IMR-90 (cell line): ENCODE measurements at regions not wholly inside any gene's neighbourhood (a gene's known extent, or its start where the extent isn't known, plus 50 kb on each side); places are given as distances from the start of the nearest gene placed in this dataset.

Experiments
- ATAC-seq: fragments of 200-7000 bp; cut with Tn5 transposase; 2 replicates; pipeline ENCODE4 v1.9.1; 2020; ENCODE audit warnings: low read depth, mild to moderate bottlenecking, moderate library complexity
- BruUV-seq: library from RNA; stranded (reverse); fragments of 400-500 nt; replicated peaks from 2 replicates; lab custom pipeline; 2021; lab: Mats Ljungman, UMichigan
- CTCF ChIA-PET: fragments of 300-600 bp; formaldehyde crosslinking; extraction: SDS; loops from one replicate; lab custom pipeline; 2021; ENCODE audit warnings: antibody characterized with exemption; lab: Yijun Ruan, JAX
- POLR2A ChIA-PET: fragments of 300-600 bp; sonication (Branson Sonifier 250); formaldehyde crosslinking; loops from one replicate; lab custom pipeline; 2022; ENCODE audit warnings: antibody characterized with exemption; ENCODE audit not compliant: unreplicated experiment; lab: Charles Lee
- DNase-seq: peaks from one replicate; pipeline ENCODE4 v3.0.0; 2013
- H2AFZ ChIP-seq: replicated peaks from 2 replicates; pipeline ENCODE3; 2013; ENCODE audit warnings: low read length, mild to moderate bottlenecking; ENCODE audit not compliant: poor library complexity
- H2AK5ac ChIP-seq: 2 replicates; pipeline ENCODE4 v1.6.1; 2013; ENCODE audit warnings: low read depth, low read length, inconsistent platforms
- H2AK9ac ChIP-seq: replicated peaks from 2 replicates; pipeline ENCODE3; 2013; ENCODE audit warnings: mild to moderate bottlenecking, low read depth, low read length, moderate library complexity; ENCODE audit not compliant: poor library complexity
- H2BK120ac ChIP-seq: 2 replicates; pipeline ENCODE4 v1.6.1; 2013; ENCODE audit warnings: low read depth, low read length, inconsistent platforms
- H2BK15ac ChIP-seq: 3 replicates; pipeline ENCODE4 v1.6.1; 2013; ENCODE audit warnings: low read depth, low read length, inconsistent platforms
- H2BK20ac ChIP-seq: 2 replicates; pipeline ENCODE4 v1.6.1; 2013; ENCODE audit warnings: low read depth, mild to moderate bottlenecking, inconsistent platforms, low read length, moderate library complexity
- H2BK5ac ChIP-seq: 2 replicates; pipeline ENCODE4 v1.6.1; 2013; ENCODE audit warnings: mild to moderate bottlenecking, low read depth, low read length, inconsistent platforms; ENCODE audit not compliant: poor library complexity, severe bottlenecking
- H3K14ac ChIP-seq: replicated peaks from 2 replicates; pipeline ENCODE4 v1.6.1; 2013; ENCODE audit warnings: low read depth, low read length, inconsistent platforms
- H3K18ac ChIP-seq: 2 replicates; pipeline ENCODE4 v1.6.1; 2013; ENCODE audit warnings: low read depth, low read length, control low read depth
- H3K23ac ChIP-seq: 2 replicates; pipeline ENCODE4 v1.6.1; 2013; ENCODE audit warnings: low read depth, low read length, inconsistent platforms
- H3K27ac ChIP-seq: 2 replicates; pipeline ENCODE4 v1.5.1; 2013; ENCODE audit warnings: mild to moderate bottlenecking, control low read depth, low read length; ENCODE audit not compliant: insufficient read depth
- H3K27me3 ChIP-seq: 2 replicates; pipeline ENCODE4 v1.6.1; 2013; ENCODE audit warnings: low read length; ENCODE audit not compliant: control insufficient read depth, insufficient read depth
- H3K36me3 ChIP-seq: 2 replicates; pipeline ENCODE4 v1.6.1; 2013; ENCODE audit warnings: low read length, mixed read lengths; ENCODE audit not compliant: control insufficient read depth, insufficient read depth
- H3K4ac ChIP-seq: 2 replicates; pipeline ENCODE4 v1.6.1; 2013; ENCODE audit warnings: low read depth, low read length, inconsistent platforms
- H3K4me1 ChIP-seq: 2 replicates; pipeline ENCODE4 v1.6.1; 2013; ENCODE audit warnings: low read length, mixed read lengths; ENCODE audit not compliant: control insufficient read depth, insufficient read depth
- H3K4me2 ChIP-seq: 2 replicates; pipeline ENCODE4 v1.6.1; 2013; ENCODE audit warnings: low read depth, mild to moderate bottlenecking, control low read depth, low read length, moderate library complexity
- H3K4me3 ChIP-seq: 2 replicates; pipeline ENCODE4 v1.5.1; 2013; ENCODE audit warnings: low read depth, mild to moderate bottlenecking, control low read depth, low read length, moderate library complexity; ENCODE audit not compliant: insufficient read depth
- H3K56ac ChIP-seq: 2 replicates; pipeline ENCODE4 v1.6.1; 2013; ENCODE audit warnings: low read length, inconsistent platforms; ENCODE audit not compliant: insufficient read depth; ENCODE audit errors: extremely low read depth
- H3K79me1 ChIP-seq, 2 experiments: 2 replicates each; pipeline ENCODE4 v1.6.1; 2013; ENCODE audit warnings: low read length in 2 of 2, inconsistent platforms in 1 of 2, low read depth in 1 of 2
- H3K9ac ChIP-seq: 2 replicates; pipeline ENCODE4 v1.6.1; 2013; ENCODE audit warnings: low read depth, low read length, control low read depth
- H3K9me1 ChIP-seq: 2 replicates; pipeline ENCODE4 v1.6.1; 2013; ENCODE audit warnings: low read length, inconsistent platforms; ENCODE audit not compliant: insufficient read depth
- H3K9me3 ChIP-seq: 2 replicates; pipeline ENCODE4 v1.6.1; 2013; ENCODE audit warnings: low read length; ENCODE audit not compliant: control insufficient read depth, insufficient read depth
- H4K20me1 ChIP-seq: 2 replicates; pipeline ENCODE4 v1.6.1; 2013; ENCODE audit warnings: low read length, inconsistent platforms; ENCODE audit not compliant: insufficient read depth
- H4K5ac ChIP-seq: 2 replicates; pipeline ENCODE4 v1.6.1; 2013; ENCODE audit warnings: mild to moderate bottlenecking, low read depth, low read length, control low read depth
- H4K8ac ChIP-seq, 2 experiments: 2 replicates each; pipeline ENCODE4 v1.6.1; 2013; ENCODE audit warnings: low read depth in 2 of 2, low read length in 2 of 2, control low read depth in 1 of 2, inconsistent platforms in 1 of 2
- H4K91ac ChIP-seq: 2 replicates; pipeline ENCODE4 v1.6.1; 2013; ENCODE audit warnings: low read depth, low read length, inconsistent platforms; ENCODE audit not compliant: insufficient read depth
- CEBPB ChIP-seq: IDR thresholded peaks from 2 replicates; pipeline ENCODE4 v1.6.1; 2012; ENCODE audit warnings: low read depth, low read length, improper control_type of control experiment
- MAFK ChIP-seq: IDR thresholded peaks from 2 replicates; pipeline ENCODE4 v1.6.1; 2012; ENCODE audit warnings: low read depth, low read length, improper control_type of control experiment
- MAZ ChIP-seq: IDR thresholded peaks from 2 replicates; pipeline ENCODE4 v1.6.1; 2012; ENCODE audit warnings: low read depth, mild to moderate bottlenecking, low read length, improper control_type of control experiment, moderate library complexity, borderline replicate concordance
- NFE2L2 ChIP-seq: fragments of 150-350 bp; IDR thresholded peaks from 2 replicates; pipeline ENCODE4 v1.6.1; 2016; ENCODE audit warnings: low read depth, mild to moderate bottlenecking, low read length
- POLR2A ChIP-seq: IDR thresholded peaks from 2 replicates; pipeline ENCODE4 v1.6.1; 2012; ENCODE audit warnings: mild to moderate bottlenecking, low read depth, low read length
- RCOR1 ChIP-seq: IDR thresholded peaks from 2 replicates; pipeline ENCODE4 v1.6.1; 2012; ENCODE audit warnings: mild to moderate bottlenecking, low read length, improper control_type of control experiment; ENCODE audit not compliant: insufficient replicate concordance
- SMC3 ChIP-seq: fragments of 150-350 bp; IDR thresholded peaks from 2 replicates; pipeline ENCODE4 v1.6.1; 2016; ENCODE audit warnings: low read depth, mild to moderate bottlenecking, antibody characterized with exemption, low read length, moderate library complexity
- WGBS, 2 experiments: methylation state at CpG; one replicate each; pipeline versions ENCODE4 v1.1.5 to v1.1.7; 2013; ENCODE audit warnings: missing lambda C conversion rate in 2 of 2; ENCODE audit not compliant: insufficient read length in 1 of 2; ENCODE audit errors: extremely low coverage in 2 of 2; 5-methylcytosine and 5-hydroxymethylcytosine counted together
- dilution Hi-C: fragments of 300-500 bp; cut with HindIII; formaldehyde crosslinking; loops from one replicate; pipeline ENCODE4 v1.14.3; 2018; ENCODE audit warnings: low sequenced_read_pairs; ENCODE audit not compliant: unreplicated experiment
- in situ Hi-C: fragments of 300-500 bp; cut with MboI; formaldehyde crosslinking; loops from 3 replicates; pipeline ENCODE4 v1.14.3; 2019; ENCODE audit warnings: low sequenced_read_pairs, inconsistent platforms, mixed read lengths
- intact Hi-C: fragments of 100-400 bp; cut with micrococcal nuclease; formaldehyde crosslinking; loops from 2 replicates; pipeline ENCODE4 v1.10.0; 2022
- TF ChIP-seq, protein P1 (sequence below): fragments of 150-350 bp; IDR thresholded peaks from 2 replicates; pipeline ENCODE4 v1.6.1; 2017; ENCODE audit warnings: mild to moderate bottlenecking, antibody characterized with exemption, low read length, low read depth
- TF ChIP-seq, protein P2 (sequence below): conservative IDR thresholded peaks from 2 replicates; pipeline ENCODE4 v1.5.1; 2012; ENCODE audit warnings: mild to moderate bottlenecking, low read depth, low read length, improper control_type of control experiment
- TF ChIP-seq, protein P3 (sequence below): fragments of 150-350 bp; IDR thresholded peaks from 2 replicates; pipeline ENCODE4 v1.6.1; 2016; ENCODE audit warnings: low read depth, mild to moderate bottlenecking, low read length, moderate library complexity, borderline replicate concordance

DNA sequence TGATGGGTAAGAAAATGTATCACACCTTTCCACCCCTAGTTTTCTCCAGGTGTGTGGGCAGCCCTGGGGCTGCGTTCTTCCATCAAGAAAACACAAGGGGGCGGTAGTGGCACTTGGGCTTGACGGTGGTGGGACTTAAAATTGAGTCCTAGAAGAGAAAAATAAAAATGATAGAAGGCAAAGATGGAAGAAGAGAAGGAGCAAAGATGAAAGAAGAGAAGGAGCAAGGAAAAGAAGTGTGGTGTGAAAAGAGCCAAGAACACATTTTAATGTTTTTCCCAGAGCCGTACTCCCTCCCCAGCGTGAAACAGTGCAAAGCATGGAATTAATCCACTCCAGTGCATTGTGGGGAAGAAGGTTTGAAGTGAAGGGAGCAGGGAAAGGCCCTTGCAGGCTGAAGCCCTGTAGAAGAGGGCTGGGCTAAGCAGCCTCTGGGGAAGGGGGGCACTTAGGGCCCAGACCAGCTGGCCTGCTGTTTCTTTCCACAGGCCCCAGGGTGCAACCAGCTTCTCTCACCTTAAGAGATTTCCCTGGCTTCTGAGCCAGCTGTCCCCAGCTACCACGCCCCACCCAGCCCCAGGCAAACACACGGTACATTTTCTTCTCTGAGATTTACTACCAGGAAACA, 256.8 kb downstream of the RNF152 start (continued):
- TF ChIP-seq, protein P1, sequence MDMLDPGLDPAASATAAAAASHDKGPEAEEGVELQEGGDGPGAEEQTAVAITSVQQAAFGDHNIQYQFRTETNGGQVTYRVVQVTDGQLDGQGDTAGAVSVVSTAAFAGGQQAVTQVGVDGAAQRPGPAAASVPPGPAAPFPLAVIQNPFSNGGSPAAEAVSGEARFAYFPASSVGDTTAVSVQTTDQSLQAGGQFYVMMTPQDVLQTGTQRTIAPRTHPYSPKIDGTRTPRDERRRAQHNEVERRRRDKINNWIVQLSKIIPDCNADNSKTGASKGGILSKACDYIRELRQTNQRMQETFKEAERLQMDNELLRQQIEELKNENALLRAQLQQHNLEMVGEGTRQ = no peak; the same call in 1 of the 2 replicates
- TF ChIP-seq MAZ = no peak

DNA sequence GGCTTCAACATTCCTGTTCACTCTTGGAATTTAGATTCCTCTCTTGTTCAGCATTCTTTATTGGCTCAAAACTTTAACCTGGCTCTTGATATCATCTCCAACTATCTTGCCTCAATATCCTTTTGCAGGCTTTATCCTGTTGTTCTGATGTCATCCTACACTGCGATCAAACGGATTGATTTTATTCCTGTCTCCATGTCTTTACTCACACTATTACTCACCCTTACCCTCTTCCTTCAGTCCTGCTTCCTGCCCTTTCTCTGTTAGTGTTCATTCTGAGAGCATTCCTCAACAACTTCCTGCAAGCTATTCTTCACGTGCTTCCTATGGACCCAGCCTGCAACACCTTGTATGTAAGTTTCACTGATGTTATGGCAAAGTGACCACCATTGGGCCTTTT, 264.7 kb downstream of the RNF152 start:
- WGBS, 2 experiments = 31% methylated on average over 2 of the region's 3 CpGs; no CpG with 5 or more reads in 1 of the 2 experiments
- Histone ChIP-seq H3K9me1 (no peaks in the 10 kb centered on the region), H2AK5ac (no peak overlapping the region), H3K79me1 (no peaks in the 10 kb centered on the region), H3K36me3 (no peaks in the 10 kb centered on the region), H2BK15ac (peak overlapping the region; percentile 29; the same call in 1 of the 3 replicates), H3K4me2 (no peak overlapping the region), H2BK20ac (peak overlapping the region; percentile 21; the same call in 1 of the 2 replicates), H4K8ac (peak overlapping the region in 1 of 2 experiments; percentile 57; a peak in 2 of 4 replicates), H3K4me3 (no peak overlapping the region), H2BK5ac (no peak overlapping the region), H4K5ac (no peak overlapping the region), H3K18ac (no peak overlapping the region), H4K91ac (no peak overlapping the region), H2AFZ (no peak overlapping the region), H3K9me3 (peaks cover 2% of the 10 kb centered on the region), H3K4ac (0 out of 2 replicates have a peak overlapping the region, but pooled peaks have one; percentile 26), H3K27ac (no peak overlapping the region), H3K14ac (0 out of 2 replicates have a peak overlapping the region, but pooled peaks have one; percentile 16), H3K56ac (no peak overlapping the region), H2BK120ac (no peak overlapping the region; the same call in 1 of the 2 replicates), H4K20me1 (no peaks in the 10 kb centered on the region), H2AK9ac (no peak overlapping the region), H3K23ac (no peak overlapping the region), H3K27me3 (no peaks in the 10 kb centered on the region), H3K9ac (no peak overlapping the region), H3K4me1 (no peaks in the 10 kb centered on the region; the same call in 1 of the 2 replicates)
- ChIA-PET POLR2A (no interaction called here), CTCF (no interaction called here)
- peak; percentile 55 for DNase-seq
- in situ Hi-C loops (no loop called here), dilution Hi-C loops (no loop called here), intact Hi-C loops (no loop called here)
- BruUV-seq = no TSS peak
- peak; percentile 11; the same call in 1 of the 2 replicates for ATAC-seq
- TF ChIP-seq MAZ (no peak), SMC3 (no peak), CEBPB (no peak), RCOR1 (no peak), NFE2L2 (no peak), MAFK (no peak), POLR2A (no peak)
- TF ChIP-seq, protein P2, sequence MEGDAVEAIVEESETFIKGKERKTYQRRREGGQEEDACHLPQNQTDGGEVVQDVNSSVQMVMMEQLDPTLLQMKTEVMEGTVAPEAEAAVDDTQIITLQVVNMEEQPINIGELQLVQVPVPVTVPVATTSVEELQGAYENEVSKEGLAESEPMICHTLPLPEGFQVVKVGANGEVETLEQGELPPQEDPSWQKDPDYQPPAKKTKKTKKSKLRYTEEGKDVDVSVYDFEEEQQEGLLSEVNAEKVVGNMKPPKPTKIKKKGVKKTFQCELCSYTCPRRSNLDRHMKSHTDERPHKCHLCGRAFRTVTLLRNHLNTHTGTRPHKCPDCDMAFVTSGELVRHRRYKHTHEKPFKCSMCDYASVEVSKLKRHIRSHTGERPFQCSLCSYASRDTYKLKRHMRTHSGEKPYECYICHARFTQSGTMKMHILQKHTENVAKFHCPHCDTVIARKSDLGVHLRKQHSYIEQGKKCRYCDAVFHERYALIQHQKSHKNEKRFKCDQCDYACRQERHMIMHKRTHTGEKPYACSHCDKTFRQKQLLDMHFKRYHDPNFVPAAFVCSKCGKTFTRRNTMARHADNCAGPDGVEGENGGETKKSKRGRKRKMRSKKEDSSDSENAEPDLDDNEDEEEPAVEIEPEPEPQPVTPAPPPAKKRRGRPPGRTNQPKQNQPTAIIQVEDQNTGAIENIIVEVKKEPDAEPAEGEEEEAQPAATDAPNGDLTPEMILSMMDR = no peak
- TF ChIP-seq, protein P3, sequence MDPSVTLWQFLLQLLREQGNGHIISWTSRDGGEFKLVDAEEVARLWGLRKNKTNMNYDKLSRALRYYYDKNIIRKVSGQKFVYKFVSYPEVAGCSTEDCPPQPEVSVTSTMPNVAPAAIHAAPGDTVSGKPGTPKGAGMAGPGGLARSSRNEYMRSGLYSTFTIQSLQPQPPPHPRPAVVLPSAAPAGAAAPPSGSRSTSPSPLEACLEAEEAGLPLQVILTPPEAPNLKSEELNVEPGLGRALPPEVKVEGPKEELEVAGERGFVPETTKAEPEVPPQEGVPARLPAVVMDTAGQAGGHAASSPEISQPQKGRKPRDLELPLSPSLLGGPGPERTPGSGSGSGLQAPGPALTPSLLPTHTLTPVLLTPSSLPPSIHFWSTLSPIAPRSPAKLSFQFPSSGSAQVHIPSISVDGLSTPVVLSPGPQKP = no peak
- TF ChIP-seq, protein P1 = no peak
